IMR-90 (cell line): ENCODE measurements at regions not wholly inside any gene's neighbourhood (a gene's known extent, or its start where the extent isn't known, plus 50 kb on each side); places are given as distances from the start of the nearest gene placed in this dataset.

Source experiments
- ATAC-seq: fragments of 200-7000 bp; cut with Tn5 transposase; 2 replicates; pipeline ENCODE4 v1.9.1; 2020; ENCODE audit warnings: low read depth, mild to moderate bottlenecking, moderate library complexity
- BruUV-seq: library from RNA; stranded (reverse); fragments of 400-500 nt; replicated peaks from 2 replicates; lab custom pipeline; 2021; lab: Mats Ljungman, UMichigan
- CTCF ChIA-PET: fragments of 300-600 bp; formaldehyde crosslinking; extraction: SDS; loops from one replicate; lab custom pipeline; 2021; ENCODE audit warnings: antibody characterized with exemption; lab: Yijun Ruan, JAX
- POLR2A ChIA-PET: fragments of 300-600 bp; sonication (Branson Sonifier 250); formaldehyde crosslinking; loops from one replicate; lab custom pipeline; 2022; ENCODE audit warnings: antibody characterized with exemption; ENCODE audit not compliant: unreplicated experiment; lab: Charles Lee
- DNase-seq: peaks from one replicate; pipeline ENCODE4 v3.0.0; 2013
- H2AFZ ChIP-seq: replicated peaks from 2 replicates; pipeline ENCODE3; 2013; ENCODE audit warnings: low read length, mild to moderate bottlenecking; ENCODE audit not compliant: poor library complexity
- H2AK5ac ChIP-seq: 2 replicates; pipeline ENCODE4 v1.6.1; 2013; ENCODE audit warnings: low read depth, low read length, inconsistent platforms
- H2AK9ac ChIP-seq: replicated peaks from 2 replicates; pipeline ENCODE3; 2013; ENCODE audit warnings: mild to moderate bottlenecking, low read depth, low read length, moderate library complexity; ENCODE audit not compliant: poor library complexity
- H2BK120ac ChIP-seq: 2 replicates; pipeline ENCODE4 v1.6.1; 2013; ENCODE audit warnings: low read depth, low read length, inconsistent platforms
- H2BK15ac ChIP-seq: 3 replicates; pipeline ENCODE4 v1.6.1; 2013; ENCODE audit warnings: low read depth, low read length, inconsistent platforms
- H2BK20ac ChIP-seq: 2 replicates; pipeline ENCODE4 v1.6.1; 2013; ENCODE audit warnings: low read depth, mild to moderate bottlenecking, inconsistent platforms, low read length, moderate library complexity
- H2BK5ac ChIP-seq: 2 replicates; pipeline ENCODE4 v1.6.1; 2013; ENCODE audit warnings: mild to moderate bottlenecking, low read depth, low read length, inconsistent platforms; ENCODE audit not compliant: poor library complexity, severe bottlenecking
- H3K14ac ChIP-seq: replicated peaks from 2 replicates; pipeline ENCODE4 v1.6.1; 2013; ENCODE audit warnings: low read depth, low read length, inconsistent platforms
- H3K18ac ChIP-seq: 2 replicates; pipeline ENCODE4 v1.6.1; 2013; ENCODE audit warnings: low read depth, low read length, control low read depth
- H3K23ac ChIP-seq: 2 replicates; pipeline ENCODE4 v1.6.1; 2013; ENCODE audit warnings: low read depth, low read length, inconsistent platforms
- H3K27ac ChIP-seq: 2 replicates; pipeline ENCODE4 v1.5.1; 2013; ENCODE audit warnings: mild to moderate bottlenecking, control low read depth, low read length; ENCODE audit not compliant: insufficient read depth
- H3K27me3 ChIP-seq: 2 replicates; pipeline ENCODE4 v1.6.1; 2013; ENCODE audit warnings: low read length; ENCODE audit not compliant: control insufficient read depth, insufficient read depth
- H3K36me3 ChIP-seq: 2 replicates; pipeline ENCODE4 v1.6.1; 2013; ENCODE audit warnings: low read length, mixed read lengths; ENCODE audit not compliant: control insufficient read depth, insufficient read depth
- H3K4ac ChIP-seq: 2 replicates; pipeline ENCODE4 v1.6.1; 2013; ENCODE audit warnings: low read depth, low read length, inconsistent platforms
- H3K4me1 ChIP-seq: 2 replicates; pipeline ENCODE4 v1.6.1; 2013; ENCODE audit warnings: low read length, mixed read lengths; ENCODE audit not compliant: control insufficient read depth, insufficient read depth
- H3K4me2 ChIP-seq: 2 replicates; pipeline ENCODE4 v1.6.1; 2013; ENCODE audit warnings: low read depth, mild to moderate bottlenecking, control low read depth, low read length, moderate library complexity
- H3K4me3 ChIP-seq: 2 replicates; pipeline ENCODE4 v1.5.1; 2013; ENCODE audit warnings: low read depth, mild to moderate bottlenecking, control low read depth, low read length, moderate library complexity; ENCODE audit not compliant: insufficient read depth
- H3K56ac ChIP-seq: 2 replicates; pipeline ENCODE4 v1.6.1; 2013; ENCODE audit warnings: low read length, inconsistent platforms; ENCODE audit not compliant: insufficient read depth; ENCODE audit errors: extremely low read depth
- H3K79me1 ChIP-seq, 2 experiments: 2 replicates each; pipeline ENCODE4 v1.6.1; 2013; ENCODE audit warnings: low read length in 2 of 2, inconsistent platforms in 1 of 2, low read depth in 1 of 2
- H3K9ac ChIP-seq: 2 replicates; pipeline ENCODE4 v1.6.1; 2013; ENCODE audit warnings: low read depth, low read length, control low read depth
- H3K9me1 ChIP-seq: 2 replicates; pipeline ENCODE4 v1.6.1; 2013; ENCODE audit warnings: low read length, inconsistent platforms; ENCODE audit not compliant: insufficient read depth
- H3K9me3 ChIP-seq: 2 replicates; pipeline ENCODE4 v1.6.1; 2013; ENCODE audit warnings: low read length; ENCODE audit not compliant: control insufficient read depth, insufficient read depth
- H4K20me1 ChIP-seq: 2 replicates; pipeline ENCODE4 v1.6.1; 2013; ENCODE audit warnings: low read length, inconsistent platforms; ENCODE audit not compliant: insufficient read depth
- H4K5ac ChIP-seq: 2 replicates; pipeline ENCODE4 v1.6.1; 2013; ENCODE audit warnings: mild to moderate bottlenecking, low read depth, low read length, control low read depth
- H4K8ac ChIP-seq, 2 experiments: 2 replicates each; pipeline ENCODE4 v1.6.1; 2013; ENCODE audit warnings: low read depth in 2 of 2, low read length in 2 of 2, control low read depth in 1 of 2, inconsistent platforms in 1 of 2
- H4K91ac ChIP-seq: 2 replicates; pipeline ENCODE4 v1.6.1; 2013; ENCODE audit warnings: low read depth, low read length, inconsistent platforms; ENCODE audit not compliant: insufficient read depth
- BHLHE40 ChIP-seq: fragments of 150-350 bp; IDR thresholded peaks from 2 replicates; pipeline ENCODE4 v1.6.1; 2016; ENCODE audit warnings: mild to moderate bottlenecking, low read depth, low read length
- CEBPB ChIP-seq: IDR thresholded peaks from 2 replicates; pipeline ENCODE4 v1.6.1; 2012; ENCODE audit warnings: low read depth, low read length, improper control_type of control experiment
- CHD1 ChIP-seq: IDR thresholded peaks from 2 replicates; pipeline ENCODE4 v1.6.1; 2012; ENCODE audit warnings: low read depth, low read length, improper control_type of control experiment
- FOS ChIP-seq: fragments of 150-350 bp; IDR thresholded peaks from 2 replicates; pipeline ENCODE4 v1.6.1; 2016; ENCODE audit warnings: low read depth, low read length
- MAFK ChIP-seq: IDR thresholded peaks from 2 replicates; pipeline ENCODE4 v1.6.1; 2012; ENCODE audit warnings: low read depth, low read length, improper control_type of control experiment
- MAZ ChIP-seq: IDR thresholded peaks from 2 replicates; pipeline ENCODE4 v1.6.1; 2012; ENCODE audit warnings: low read depth, mild to moderate bottlenecking, low read length, improper control_type of control experiment, moderate library complexity, borderline replicate concordance
- MXI1 ChIP-seq: IDR thresholded peaks from 2 replicates; pipeline ENCODE4 v1.6.1; 2012; ENCODE audit warnings: low read depth, mild to moderate bottlenecking, low read length, moderate library complexity, borderline replicate concordance
- NFE2L2 ChIP-seq: fragments of 150-350 bp; IDR thresholded peaks from 2 replicates; pipeline ENCODE4 v1.6.1; 2016; ENCODE audit warnings: low read depth, mild to moderate bottlenecking, low read length
- POLR2A ChIP-seq: IDR thresholded peaks from 2 replicates; pipeline ENCODE4 v1.6.1; 2012; ENCODE audit warnings: mild to moderate bottlenecking, low read depth, low read length
- RCOR1 ChIP-seq: IDR thresholded peaks from 2 replicates; pipeline ENCODE4 v1.6.1; 2012; ENCODE audit warnings: mild to moderate bottlenecking, low read length, improper control_type of control experiment; ENCODE audit not compliant: insufficient replicate concordance
- RFX5 ChIP-seq: IDR thresholded peaks from 2 replicates; pipeline ENCODE4 v1.8.0; 2012; ENCODE audit warnings: low read depth, mild to moderate bottlenecking, low read length, moderate library complexity
- WGBS, 2 experiments: methylation state at CpG; one replicate each; pipeline versions ENCODE4 v1.1.5 to v1.1.7; 2013; ENCODE audit warnings: missing lambda C conversion rate in 2 of 2; ENCODE audit not compliant: insufficient read length in 1 of 2; ENCODE audit errors: extremely low coverage in 2 of 2; 5-methylcytosine and 5-hydroxymethylcytosine counted together
- dilution Hi-C: fragments of 300-500 bp; cut with HindIII; formaldehyde crosslinking; loops from one replicate; pipeline ENCODE4 v1.14.3; 2018; ENCODE audit warnings: low sequenced_read_pairs; ENCODE audit not compliant: unreplicated experiment
- in situ Hi-C: fragments of 300-500 bp; cut with MboI; formaldehyde crosslinking; loops from 3 replicates; pipeline ENCODE4 v1.14.3; 2019; ENCODE audit warnings: low sequenced_read_pairs, inconsistent platforms, mixed read lengths
- intact Hi-C: fragments of 100-400 bp; cut with micrococcal nuclease; formaldehyde crosslinking; loops from 2 replicates; pipeline ENCODE4 v1.10.0; 2022
- TF ChIP-seq, protein P1 (sequence below): fragments of 150-350 bp; IDR thresholded peaks from 2 replicates; pipeline ENCODE4 v1.6.1; 2016; ENCODE audit warnings: low read depth, mild to moderate bottlenecking, low read length, moderate library complexity, borderline replicate concordance
- TF ChIP-seq, protein P2 (sequence below): conservative IDR thresholded peaks from 2 replicates; pipeline ENCODE4 v1.5.1; 2012; ENCODE audit warnings: mild to moderate bottlenecking, low read depth, low read length, improper control_type of control experiment

DNA sequence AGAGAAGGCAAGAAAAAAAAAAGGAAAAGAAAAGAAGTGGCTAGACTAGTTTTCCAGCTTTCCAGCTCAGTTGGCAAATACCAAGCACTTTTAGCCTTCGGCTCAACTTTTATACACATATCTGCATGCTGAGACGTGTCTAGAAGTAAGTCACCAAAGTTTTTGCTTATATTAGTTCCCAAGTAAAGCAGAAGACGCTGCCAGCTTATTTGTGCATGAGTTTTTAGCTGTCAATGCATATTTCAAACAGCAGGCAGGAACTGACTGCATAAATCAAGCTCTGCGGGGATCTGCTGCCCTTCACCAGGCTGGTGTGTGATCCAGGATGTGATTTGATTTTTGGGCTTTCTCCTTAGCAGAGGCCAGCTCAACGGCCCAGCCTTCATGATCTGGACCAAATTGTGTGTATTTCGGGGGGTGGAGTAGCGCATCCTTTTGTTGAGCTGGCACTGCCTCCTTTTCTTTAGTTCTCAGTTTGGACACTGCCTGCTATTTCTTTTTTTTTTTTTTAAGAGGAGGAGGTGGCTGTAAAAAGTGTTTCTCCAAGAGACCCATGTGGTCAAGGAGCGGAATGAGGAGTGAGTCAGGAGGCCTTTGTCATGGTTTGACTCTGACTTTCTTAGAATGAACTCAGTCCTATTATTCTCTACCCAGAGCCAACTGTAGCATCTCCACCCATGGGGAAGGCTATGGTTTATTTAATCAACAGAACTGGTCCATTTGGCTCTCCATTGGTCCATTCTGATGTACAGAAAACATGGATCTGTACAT lies 162.6 kb upstream of the XYLT1 start:
- Histone ChIP-seq H3K4me2 (no peak overlapping the region), H3K18ac (no peak overlapping the region), H2BK5ac (no peak overlapping the region), H2BK20ac (no peak overlapping the region), H3K56ac (no peak overlapping the region), H3K23ac (no peak overlapping the region), H4K5ac (no peak overlapping the region), H4K20me1 (no peaks in the 10 kb centered on the region), H2AFZ (no peak overlapping the region), H3K79me1 (no peaks in the 10 kb centered on the region), H3K36me3 (no peaks in the 10 kb centered on the region), H3K9me1 (no peaks in the 10 kb centered on the region), H2BK15ac (no peak overlapping the region), H3K4me1 (no peaks in the 10 kb centered on the region), H3K14ac (no peak overlapping the region), H4K91ac (no peak overlapping the region), H4K8ac (no peak overlapping the region), H3K9ac (no peak overlapping the region), H3K4me3 (no peak overlapping the region), H3K4ac (no peak overlapping the region), H2AK9ac (no peak overlapping the region), H2AK5ac (no peak overlapping the region), H3K27me3 (no peaks in the 10 kb centered on the region), H3K9me3 (no peaks in the 10 kb centered on the region), H3K27ac (no peak overlapping the region), H2BK120ac (no peak overlapping the region)
- ATAC-seq (no peak), DNase-seq (no peak)
- CTCF ChIA-PET = no interaction called here
- POLR2A ChIA-PET = no interaction called here
- no peak for TF ChIP-seq NFE2L2
- TF ChIP-seq CHD1 = no peak
- TF ChIP-seq BHLHE40 = no peak
- TF ChIP-seq MXI1 = no peak
- TF ChIP-seq RCOR1 = no peak
- no peak for TF ChIP-seq POLR2A
- no peak for TF ChIP-seq CEBPB
- no peak for TF ChIP-seq MAZ
- TF ChIP-seq RFX5 = no peak
- TF ChIP-seq, protein P1, sequence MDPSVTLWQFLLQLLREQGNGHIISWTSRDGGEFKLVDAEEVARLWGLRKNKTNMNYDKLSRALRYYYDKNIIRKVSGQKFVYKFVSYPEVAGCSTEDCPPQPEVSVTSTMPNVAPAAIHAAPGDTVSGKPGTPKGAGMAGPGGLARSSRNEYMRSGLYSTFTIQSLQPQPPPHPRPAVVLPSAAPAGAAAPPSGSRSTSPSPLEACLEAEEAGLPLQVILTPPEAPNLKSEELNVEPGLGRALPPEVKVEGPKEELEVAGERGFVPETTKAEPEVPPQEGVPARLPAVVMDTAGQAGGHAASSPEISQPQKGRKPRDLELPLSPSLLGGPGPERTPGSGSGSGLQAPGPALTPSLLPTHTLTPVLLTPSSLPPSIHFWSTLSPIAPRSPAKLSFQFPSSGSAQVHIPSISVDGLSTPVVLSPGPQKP = no peak
- TF ChIP-seq, protein P2, sequence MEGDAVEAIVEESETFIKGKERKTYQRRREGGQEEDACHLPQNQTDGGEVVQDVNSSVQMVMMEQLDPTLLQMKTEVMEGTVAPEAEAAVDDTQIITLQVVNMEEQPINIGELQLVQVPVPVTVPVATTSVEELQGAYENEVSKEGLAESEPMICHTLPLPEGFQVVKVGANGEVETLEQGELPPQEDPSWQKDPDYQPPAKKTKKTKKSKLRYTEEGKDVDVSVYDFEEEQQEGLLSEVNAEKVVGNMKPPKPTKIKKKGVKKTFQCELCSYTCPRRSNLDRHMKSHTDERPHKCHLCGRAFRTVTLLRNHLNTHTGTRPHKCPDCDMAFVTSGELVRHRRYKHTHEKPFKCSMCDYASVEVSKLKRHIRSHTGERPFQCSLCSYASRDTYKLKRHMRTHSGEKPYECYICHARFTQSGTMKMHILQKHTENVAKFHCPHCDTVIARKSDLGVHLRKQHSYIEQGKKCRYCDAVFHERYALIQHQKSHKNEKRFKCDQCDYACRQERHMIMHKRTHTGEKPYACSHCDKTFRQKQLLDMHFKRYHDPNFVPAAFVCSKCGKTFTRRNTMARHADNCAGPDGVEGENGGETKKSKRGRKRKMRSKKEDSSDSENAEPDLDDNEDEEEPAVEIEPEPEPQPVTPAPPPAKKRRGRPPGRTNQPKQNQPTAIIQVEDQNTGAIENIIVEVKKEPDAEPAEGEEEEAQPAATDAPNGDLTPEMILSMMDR = no peak
- no peak for TF ChIP-seq FOS
- no peak for TF ChIP-seq MAFK
- no TSS peak for BruUV-seq
- 67% methylated on average over 3 of the region's 8 CpGs; no CpG with 5 or more reads in 1 of the 2 experiments for WGBS, 2 experiments
- in situ Hi-C loops = no loop called here
- intact Hi-C loops = no loop called here
- dilution Hi-C loops = no loop called here
